ENCODE measurements at regions not wholly inside any gene's neighbourhood (a gene's known extent, or its start where the extent isn't known, plus 50 kb on each side); places are given as distances from the start of the nearest gene placed in this dataset.

- no peaks in the 10 kb centered on the region for H3K36me3 ChIP-seq
- no peak for DNase-seq
- no peaks in the 10 kb centered on the region for H3K9me3 ChIP-seq
- intact Hi-C loops (cut with DNase I): no loop called here
- ATAC-seq: no peak
- TF ChIP-seq CTCF (IDR thresholded peaks at IDR 0.05): no peak
- no peak overlapping the region for H3K4me3 ChIP-seq
- no peak overlapping the region for H3K27ac ChIP-seq
- H3K27me3 ChIP-seq: peaks cover 0 to 5% (median 0%) of the 10 kb centered on the region in 7 donors
- no peaks in the 10 kb centered on the region for H3K4me1 ChIP-seq
- WGBS, 2 donors: 85 to 91% methylated on average over 4 of the region's 4 CpGs
Observed at GRCh38 chr16:55035956-55036355, 105.3 kb downstream of the IRX5 start.

GRCh38 chr16:55036371-55036821 lies 105.7 kb downstream of the IRX5 start:
- Histone ChIP-seq H3K36me3 (no peaks in the 10 kb centered on the region), H3K4me3 (no peak overlapping the region), H3K4me1 (no peaks in the 10 kb centered on the region), H3K27me3 (peaks cover 0 to 6% (median 0%) of the 10 kb centered on the region in 7 donors), H3K9me3 (no peaks in the 10 kb centered on the region), H3K27ac (no peak overlapping the region)
- 85 to 89% methylated on average over 14 of the region's 14 CpGs for WGBS, 2 donors
- intact Hi-C loops (cut with DNase I): no loop called here
- no peak for TF ChIP-seq CTCF (IDR thresholded peaks at IDR 0.05)
- ATAC-seq: no peak
- no peak for DNase-seq

GRCh38 chr16:55037046-55037445 lies 106.4 kb downstream of the IRX5 start:
- intact Hi-C loops (cut with DNase I): no loop called here
- Histone ChIP-seq H3K4me3 (no peak overlapping the region), H3K27me3 (peaks cover 0 to 6% (median 0%) of the 10 kb centered on the region in 7 donors), H3K36me3 (no peaks in the 10 kb centered on the region), H3K27ac (no peak overlapping the region), H3K4me1 (no peaks in the 10 kb centered on the region), H3K9me3 (no peaks in the 10 kb centered on the region)
- 80 to 83% methylated on average over 4 of the region's 4 CpGs for WGBS, 2 donors
- DNase-seq: no peak
- TF ChIP-seq CTCF (IDR thresholded peaks at IDR 0.05): no peak
- ATAC-seq: no peak

GRCh38 chr16:55037966-55038365 lies 107.3 kb downstream of the IRX5 start:
- intact Hi-C loops (cut with DNase I): no loop called here
- WGBS, 2 donors: 53 to 61% methylated on average over 5 of the region's 5 CpGs
- TF ChIP-seq CTCF (IDR thresholded peaks at IDR 0.05): no peak

More at GRCh38 chr16:55037966-55038365, 107.3 kb downstream of the IRX5 start:
- Histone ChIP-seq H3K27me3 (peaks cover 0 to 11% (median 0%) of the 10 kb centered on the region in 7 donors), H3K36me3 (no peaks in the 10 kb centered on the region), H3K4me3 (no peak overlapping the region), H3K27ac (no peak overlapping the region), H3K9me3 (no peaks in the 10 kb centered on the region), H3K4me1 (no peaks in the 10 kb centered on the region)
- DNase-seq: no peak
- no peak for ATAC-seq

Measured in heart right ventricle (tissue), 16 donors.